ENCODE measurements at regions not wholly inside any gene's neighbourhood (a gene's known extent, or its start where the extent isn't known, plus 50 kb on each side); places are given as distances from the start of the nearest gene placed in this dataset.

GRCh38 chr5:155295111-155295510, 281.6 kb downstream of the KIF4B start:
- TF ChIP-seq CTCF (IDR thresholded peaks at IDR 0.05; ENCODE audit: insufficient read depth, low read length, poor library complexity, severe bottlenecking) (no peak), EZH2phosphoT487 (conservative IDR thresholded peaks at IDR 0.05; ENCODE audit: low read length) (no peak)

GRCh38 chr5:155299386-155300005, 285.9 kb downstream of the KIF4B start:
- Histone ChIP-seq H4K20me1 (ENCODE audit: low read depth, low read length) (no peaks in the 10 kb centered on the region), H3K79me2 (ENCODE audit: insufficient read depth, low read length) (no peaks in the 10 kb centered on the region), H3K9ac (ENCODE audit: low read length) (no peak overlapping the region)

More at GRCh38 chr5:155295111-155295510, 281.6 kb downstream of the KIF4B start:
- H3K9ac ChIP-seq (ENCODE audit: low read length): no peak overlapping the region
- no peak overlapping the region for H3K4me3 ChIP-seq (ENCODE audit: insufficient read depth, low read length, poor library complexity, severe bottlenecking)
- no peaks in the 10 kb centered on the region for H3K79me2 ChIP-seq (ENCODE audit: insufficient read depth, low read length)
- no peaks in the 10 kb centered on the region for H3K27me3 ChIP-seq (ENCODE audit: low read length)
- no peaks in the 10 kb centered on the region for H3K9me3 ChIP-seq (ENCODE audit: insufficient read depth, low read length)
- no peaks in the 10 kb centered on the region for H3F3A ChIP-seq (ENCODE audit: insufficient read depth)
- H3K4me2 ChIP-seq (ENCODE audit: low read depth, low read length, poor library complexity, severe bottlenecking): no peak overlapping the region
- no peak overlapping the region for H3K27ac ChIP-seq (ENCODE audit: low read depth, low read length)
- H3K36me3 ChIP-seq (ENCODE audit: low read length): no peaks in the 10 kb centered on the region
- H2AFZ ChIP-seq (ENCODE audit: low read depth, low read length, severe bottlenecking): no peak overlapping the region
- no peaks in the 10 kb centered on the region for H3K9me2 ChIP-seq (replicated peaks; ENCODE audit: insufficient read depth, low read length)
- H4K20me1 ChIP-seq (ENCODE audit: low read depth, low read length): no peaks in the 10 kb centered on the region

GRCh38 chr5:155303120-155303519, 289.6 kb downstream of the KIF4B start:
- Histone ChIP-seq H3K4me3 (ENCODE audit: insufficient read depth, low read length, poor library complexity, severe bottlenecking) (no peak overlapping the region), H3K9ac (ENCODE audit: low read length) (no peak overlapping the region), H3K36me3 (ENCODE audit: low read length) (no peaks in the 10 kb centered on the region), H3F3A (ENCODE audit: insufficient read depth) (no peaks in the 10 kb centered on the region), H3K9me3 (ENCODE audit: insufficient read depth, low read length) (no peaks in the 10 kb centered on the region), H3K27me3 (ENCODE audit: low read length) (no peaks in the 10 kb centered on the region), H2AFZ (ENCODE audit: low read depth, low read length, severe bottlenecking) (no peak overlapping the region), H3K79me2 (ENCODE audit: insufficient read depth, low read length) (no peaks in the 10 kb centered on the region), H3K4me2 (ENCODE audit: low read depth, low read length, poor library complexity, severe bottlenecking) (no peak overlapping the region), H3K9me2 (replicated peaks; ENCODE audit: insufficient read depth, low read length) (no peaks in the 10 kb centered on the region), H3K27ac (ENCODE audit: low read depth, low read length) (no peak overlapping the region), H4K20me1 (ENCODE audit: low read depth, low read length) (no peaks in the 10 kb centered on the region)
- TF ChIP-seq EZH2phosphoT487 (conservative IDR thresholded peaks at IDR 0.05; ENCODE audit: low read length) (no peak), CTCF (IDR thresholded peaks at IDR 0.05; ENCODE audit: insufficient read depth, low read length, poor library complexity, severe bottlenecking) (no peak)

More at GRCh38 chr5:155299386-155300005, 285.9 kb downstream of the KIF4B start:
- Histone ChIP-seq H3K9me2 (replicated peaks; ENCODE audit: insufficient read depth, low read length) (no peaks in the 10 kb centered on the region), H3K27me3 (ENCODE audit: low read length) (no peaks in the 10 kb centered on the region), H3F3A (ENCODE audit: insufficient read depth) (no peaks in the 10 kb centered on the region), H2AFZ (ENCODE audit: low read depth, low read length, severe bottlenecking) (no peak overlapping the region), H3K4me2 (ENCODE audit: low read depth, low read length, poor library complexity, severe bottlenecking) (no peak overlapping the region), H3K9me3 (ENCODE audit: insufficient read depth, low read length) (no peaks in the 10 kb centered on the region), H3K36me3 (ENCODE audit: low read length) (no peaks in the 10 kb centered on the region), H3K27ac (ENCODE audit: low read depth, low read length) (no peak overlapping the region), H3K4me3 (ENCODE audit: insufficient read depth, low read length, poor library complexity, severe bottlenecking) (no peak overlapping the region)
- TF ChIP-seq EZH2phosphoT487 (conservative IDR thresholded peaks at IDR 0.05; ENCODE audit: low read length) (no peak), CTCF (IDR thresholded peaks at IDR 0.05; ENCODE audit: insufficient read depth, low read length, poor library complexity, severe bottlenecking) (no peak)
